NCI-H1417 treated with DMSO at 0.1 percent for 48 hours (cell line): ENCODE measurements at regions not wholly inside any gene's neighbourhood (a gene's known extent, or its start where the extent isn't known, plus 50 kb on each side); places are given as distances from the start of the nearest gene placed in this dataset.

Source experiments
- DNase-seq: peaks from one replicate; lab custom pipeline; 2025; lab: John Stamatoyannopoulos, UW

- no peak for DNase-seq
Measured at GRCh38 chr10:70939441-70940003, 51.2 kb upstream of the PCBD1 start.

- DNase-seq, result no peak
Measured at GRCh38 chr10:70940834-70941568, 52.6 kb upstream of the PCBD1 start.

DNA sequence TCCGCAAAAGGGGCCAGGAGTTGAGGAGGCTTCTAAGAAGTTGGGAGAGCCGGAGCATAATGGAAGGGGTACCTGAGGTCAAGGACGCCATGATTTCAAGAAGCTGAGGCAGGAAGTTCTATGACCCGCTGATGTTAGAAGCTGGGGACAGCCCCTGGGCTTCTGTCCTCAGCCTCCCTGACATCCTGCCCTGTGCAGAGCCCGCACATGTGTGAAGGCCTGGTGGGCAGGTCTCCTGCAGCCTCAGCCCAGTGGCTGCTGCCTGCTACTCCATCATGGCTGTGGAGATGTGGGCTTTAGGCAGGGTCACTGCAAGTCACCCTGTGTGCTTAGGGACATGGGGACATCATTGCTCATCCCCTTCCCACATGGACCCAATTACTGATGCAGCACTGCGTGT is 53.8 kb upstream of the PCBD1 start:
- no peak for DNase-seq

GRCh38 chr10:70942725-70943124 is 54.4 kb upstream of the PCBD1 start:
- DNase-seq, result no peak

DNA sequence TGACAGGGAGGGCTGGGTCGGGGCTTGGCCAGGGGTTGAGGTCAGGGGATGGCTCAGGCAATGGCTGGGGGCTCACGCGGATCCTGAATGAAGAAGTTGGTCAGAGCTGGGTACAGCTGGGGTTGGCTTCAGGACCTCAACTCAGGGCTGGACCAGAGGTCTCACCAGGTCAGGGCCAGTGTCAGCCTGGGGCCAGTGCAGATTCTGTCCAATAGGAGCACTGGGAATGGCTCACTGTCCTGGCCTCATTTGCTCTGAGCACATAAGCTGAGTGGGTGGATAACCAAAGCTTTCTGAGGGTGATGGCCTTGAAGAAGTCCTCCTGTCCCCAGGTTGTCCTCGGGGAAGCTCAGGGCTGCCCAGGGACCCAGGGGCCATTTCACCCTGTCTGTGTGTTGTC is 54.9 kb upstream of the PCBD1 start:
- no peak for DNase-seq

DNA sequence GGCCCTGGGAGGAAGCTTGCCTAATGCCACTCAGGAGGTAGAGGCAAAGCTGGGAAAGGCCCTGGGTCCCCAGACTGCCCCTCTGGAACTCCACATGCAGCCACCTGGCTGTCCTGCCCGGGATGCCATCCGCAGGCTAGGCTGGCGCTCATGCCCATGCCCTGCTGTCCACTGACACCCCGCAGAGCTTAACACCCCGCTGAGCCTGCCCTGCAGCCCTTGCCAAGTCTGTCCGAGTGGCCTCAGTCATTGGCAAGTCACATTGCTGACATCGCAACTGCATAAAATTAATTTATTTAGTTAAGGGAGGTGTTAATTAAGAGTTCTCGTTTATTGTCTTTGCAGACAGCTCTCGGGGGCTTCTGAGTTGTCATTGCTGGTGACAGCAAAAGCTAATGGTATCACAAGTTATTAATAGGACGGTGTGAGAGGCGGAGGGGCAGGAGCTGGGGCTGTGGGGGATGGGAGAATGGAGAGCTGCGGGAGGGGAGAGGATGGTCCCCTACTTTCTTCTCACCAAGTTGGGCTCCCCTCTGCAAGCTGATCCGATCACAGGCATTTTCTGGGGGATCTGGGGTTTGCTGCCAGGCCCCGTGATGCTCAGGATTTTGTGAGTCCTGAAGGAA is 55.6 kb upstream of the PCBD1 start:
- DNase-seq, result no peak

- DNase-seq, result no peak
Measured at GRCh38 chr10:70950037-70950436, 61.7 kb upstream of the PCBD1 start.

- DNase-seq, result no peak
Measured at GRCh38 chr10:70950801-70951200, 62.4 kb upstream of the PCBD1 start.

DNA sequence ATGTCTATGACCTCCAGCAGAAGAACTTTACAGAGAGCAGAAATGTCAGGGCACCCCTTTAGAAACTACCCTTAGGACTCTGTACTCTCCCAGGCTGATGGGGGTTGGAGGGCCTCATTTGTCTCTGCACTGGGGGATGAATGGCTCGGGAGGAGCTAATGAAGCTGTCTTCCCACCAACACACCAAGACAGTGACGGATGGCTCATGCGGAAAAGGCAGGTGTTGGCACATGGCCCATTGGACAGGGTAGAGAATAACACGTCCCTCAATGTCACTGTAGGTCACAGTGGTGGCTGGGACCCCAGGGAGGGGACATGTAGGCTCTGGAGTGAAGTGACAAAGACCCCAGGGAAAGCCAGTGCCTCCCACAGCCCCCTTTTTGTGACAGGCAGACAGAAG is 64.0 kb upstream of the PCBD1 start:
- no peak for DNase-seq

GRCh38 chr10:70952921-70953320 is 64.6 kb upstream of the PCBD1 start:
- no peak for DNase-seq

DNA sequence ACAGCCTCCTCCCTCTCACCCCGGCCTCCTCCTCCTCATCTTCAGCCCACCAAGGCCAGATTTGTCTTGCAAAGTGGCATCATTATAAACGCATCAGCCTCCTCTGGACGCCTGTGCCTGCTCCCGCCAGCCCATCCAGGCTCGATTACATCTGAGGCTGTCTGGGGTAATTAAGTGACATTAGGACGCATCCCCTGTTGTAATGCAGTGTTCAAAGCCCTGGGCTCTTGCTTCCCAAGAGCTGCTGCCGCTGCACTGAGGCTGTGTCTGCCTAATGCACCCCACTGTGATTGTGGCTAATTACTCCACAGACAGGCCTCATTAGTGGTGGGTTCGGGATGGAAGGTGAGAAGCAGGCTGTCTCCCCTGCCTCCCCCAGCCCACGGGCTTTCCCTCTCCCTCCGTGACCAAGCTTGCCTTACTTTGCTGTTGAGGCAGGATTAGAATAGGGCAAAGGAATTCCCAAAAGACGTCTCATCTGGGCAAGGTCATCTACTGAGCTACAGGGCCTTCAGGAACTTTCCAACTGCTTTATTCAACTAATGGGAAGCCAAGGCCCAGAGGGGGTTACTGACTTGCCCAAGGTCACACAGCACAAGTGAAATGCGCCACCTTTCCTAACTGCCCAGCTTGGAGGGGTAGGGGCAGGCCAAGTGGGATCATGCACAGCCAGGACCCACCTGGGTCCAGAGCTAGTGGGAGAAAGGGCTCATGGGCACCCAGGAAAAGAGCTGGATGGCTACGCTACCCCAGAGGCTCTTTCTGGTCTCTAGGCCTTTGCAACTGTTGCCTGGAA is 66.2 kb upstream of the PCBD1 start:
- no peak for DNase-seq

GRCh38 chr10:70956029-70956759 is 67.8 kb upstream of the PCBD1 start:
- DNase-seq, result no peak

DNA sequence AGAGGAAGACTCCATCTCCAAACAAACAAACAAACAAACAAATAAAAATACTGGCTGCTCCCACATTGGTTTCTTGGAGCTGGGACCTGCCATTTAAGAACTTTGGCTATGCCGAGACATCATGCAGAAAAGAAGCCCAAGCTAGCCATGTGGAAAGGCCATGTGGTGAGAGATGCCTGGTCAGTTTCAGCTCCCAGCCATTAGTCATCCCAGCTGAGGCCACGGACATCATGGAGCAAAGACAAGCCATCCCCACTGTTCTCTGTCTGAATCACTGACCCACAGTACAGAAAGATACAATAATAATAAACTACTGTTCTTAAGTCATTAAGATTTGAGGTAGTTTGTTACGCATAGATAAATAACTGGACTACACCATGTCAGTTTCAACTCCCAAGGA is 70.0 kb upstream of the PCBD1 start:
- DNase-seq, result no peak

DNA sequence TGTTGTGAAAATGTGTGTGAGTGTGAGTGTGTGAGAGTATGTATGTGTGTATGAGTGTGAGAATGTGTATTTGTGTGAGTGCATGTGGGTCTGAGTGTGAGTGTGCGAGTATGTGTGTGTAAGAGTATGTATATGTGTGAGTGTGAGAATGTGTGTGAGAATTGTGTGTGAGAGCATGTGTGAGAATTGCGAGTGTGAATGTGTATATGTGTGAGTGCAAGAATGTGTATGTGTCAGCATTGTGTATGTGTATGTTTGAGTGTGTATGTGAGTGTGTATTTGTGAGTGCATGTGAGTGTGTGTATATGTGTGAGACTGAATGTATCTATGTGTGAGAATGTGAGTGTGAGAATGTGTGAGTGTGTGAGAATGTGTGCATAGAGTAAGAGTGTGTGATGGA is 72.0 kb upstream of the PCBD1 start:
- DNase-seq, result no peak

DNA sequence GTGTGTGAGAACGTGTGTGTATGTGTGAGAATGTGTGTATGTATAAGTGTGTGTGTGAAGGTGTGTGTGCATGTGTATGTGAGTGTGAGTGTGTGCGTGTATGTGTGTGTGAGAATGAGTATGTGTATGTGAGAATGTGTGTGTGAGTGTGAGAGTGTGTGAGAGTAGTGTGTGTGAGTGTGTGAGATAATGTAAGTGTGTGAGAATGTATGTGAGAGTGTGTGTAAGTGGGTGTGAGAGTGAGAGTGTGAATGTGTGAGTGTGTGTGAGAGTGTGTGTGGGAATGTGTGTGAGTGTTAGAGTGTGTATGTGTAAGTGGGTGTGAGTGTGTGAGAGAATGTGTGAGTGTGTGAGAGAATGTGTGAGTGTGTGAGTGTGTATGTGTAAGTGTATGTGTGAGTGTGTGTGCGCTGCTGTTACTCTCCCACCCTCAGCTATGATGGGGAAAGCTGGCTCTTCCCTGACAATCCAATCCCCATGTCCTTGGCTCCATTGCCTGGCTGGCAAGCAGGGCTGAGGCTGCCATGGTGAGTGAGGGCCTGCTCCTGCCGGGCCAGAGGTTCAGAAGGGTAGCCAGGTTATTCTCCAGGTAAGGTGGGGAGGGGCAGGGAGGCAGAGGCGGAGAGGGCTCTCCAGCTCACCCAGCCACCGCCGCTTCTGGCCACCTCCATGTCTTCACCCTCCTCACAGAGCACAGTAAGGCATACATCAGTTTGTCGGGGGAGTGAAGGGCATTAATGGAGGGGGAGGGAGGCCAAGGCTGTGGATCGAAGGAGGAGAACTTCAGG is 72.6 kb upstream of the PCBD1 start:
- no peak for DNase-seq

GRCh38 chr10:70962686-70963085 is 74.3 kb upstream of the PCBD1 start:
- no peak for DNase-seq

- DNase-seq, result no peak
Measured at GRCh38 chr10:70963271-70963670, 74.9 kb upstream of the PCBD1 start.

- no peak for DNase-seq
Measured at GRCh38 chr10:70964245-70964644, 75.9 kb upstream of the PCBD1 start.

- no peak for DNase-seq
Measured at GRCh38 chr10:70964881-70965280, 76.5 kb upstream of the PCBD1 start.

DNA sequence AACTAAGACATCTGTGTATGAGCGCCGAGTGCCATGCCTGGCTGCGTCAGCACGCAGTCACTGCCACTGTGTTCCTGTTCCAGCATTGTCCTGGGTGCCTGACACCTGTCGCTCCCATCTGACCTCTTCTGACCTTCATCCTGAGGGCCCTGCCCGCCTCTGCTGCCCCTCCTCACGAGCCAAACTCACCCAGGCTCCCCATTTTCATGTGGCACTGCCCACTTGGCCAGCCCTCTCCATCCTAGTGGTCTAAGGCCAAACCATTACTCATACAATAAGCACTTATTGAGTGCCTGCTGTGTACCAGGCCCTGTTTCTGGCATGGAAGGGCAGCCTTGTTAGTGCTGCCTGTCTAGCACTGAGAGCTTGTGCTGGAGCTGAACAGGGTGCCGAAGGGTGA is 77.2 kb upstream of the PCBD1 start:
- no peak for DNase-seq
